AG04449 (cell line): ENCODE measurements at regions not wholly inside any gene's neighbourhood (a gene's known extent, or its start where the extent isn't known, plus 50 kb on each side); places are given as distances from the start of the nearest gene placed in this dataset.

ENCODE experiments used
- CTCF ChIA-PET: fragments of 350-600 bp; formaldehyde crosslinking; extraction: SDS; loops from one replicate; lab custom pipeline; 2021; ENCODE audit warnings: antibody characterized with exemption; lab: Yijun Ruan, JAX
- POLR2A ChIA-PET: fragments of 400-600, 350-600 bp; formaldehyde crosslinking; extraction: SDS; loops from one replicate; lab custom pipeline; 2020; ENCODE audit warnings: antibody characterized with exemption, inconsistent platforms; lab: Yijun Ruan, JAX
- DNase-seq: peaks from one replicate; pipeline ENCODE4 v3.0.0-alpha.2; 2010; ENCODE audit warnings: low read depth, low spot score
- H3K4me3 ChIP-seq: 2 replicates; pipeline ENCODE4 v1.5.1; 2011; ENCODE audit warnings: low read depth, mild to moderate bottlenecking, control low read depth, low read length
- CTCF ChIP-seq: IDR thresholded peaks from one replicate; pipeline ENCODE4 v1.5.1; 2011; ENCODE audit warnings: mild to moderate bottlenecking, moderate library complexity, low read length, control low read depth, inconsistent platforms; ENCODE audit not compliant: insufficient read depth; ENCODE audit errors: missing control alignments

- no peak overlapping the region for H3K4me3 ChIP-seq
- no peak for DNase-seq
- ChIA-PET POLR2A (no interaction called here), CTCF (no interaction called here)
- no peak for TF ChIP-seq CTCF
These were observed 81.7 kb upstream of the PLCL2 start for GRCh38 chr3:16803019-16803418.

- H3K4me3 ChIP-seq = no peak overlapping the region
- POLR2A ChIA-PET = no interaction called here
- CTCF ChIA-PET = interaction anchor here (1.6 kb wide), 1 partner anchor 10 kb away, joined by 8 read pairs; no protein-coding TSS in a partner anchor
- DNase-seq = no peak
- no peak for TF ChIP-seq CTCF
These were observed 77.4 kb upstream of the PLCL2 start for GRCh38 chr3:16807391-16807790.

- no peak for DNase-seq
- ChIA-PET CTCF (interaction anchor here (1.6 kb wide), 1 partner anchor 11 kb away, joined by 8 read pairs; no protein-coding TSS in a partner anchor), POLR2A (no interaction called here)
- H3K4me3 ChIP-seq = no peak overlapping the region
- no peak for TF ChIP-seq CTCF
These were observed 76.2 kb upstream of the PLCL2 start for GRCh38 chr3:16808393-16809107.

GRCh38 chr3:16809482-16809881 is 75.3 kb upstream of the PLCL2 start:
- ChIA-PET CTCF (no interaction called here), POLR2A (no interaction called here)
- no peak for DNase-seq
- no peak overlapping the region for H3K4me3 ChIP-seq
- no peak for TF ChIP-seq CTCF

GRCh38 chr3:16809993-16810392 is 74.8 kb upstream of the PLCL2 start:
- H3K4me3 ChIP-seq = no peak overlapping the region
- ChIA-PET CTCF (interaction anchor here (1.1 kb wide), 1 partner anchor 422 kb away, joined by 3 read pairs; no protein-coding TSS in a partner anchor), POLR2A (no interaction called here)
- no peak for TF ChIP-seq CTCF
- no peak for DNase-seq

GRCh38 chr3:16810593-16811367 is 74.0 kb upstream of the PLCL2 start:
- no peak for TF ChIP-seq CTCF
- CTCF ChIA-PET = interaction anchor here (1.1 kb wide), 1 partner anchor 421 kb away, joined by 3 read pairs; no protein-coding TSS in a partner anchor
- POLR2A ChIA-PET = no interaction called here
- H3K4me3 ChIP-seq = no peak overlapping the region
- no peak for DNase-seq
